ENCODE measurements at regions not wholly inside any gene's neighbourhood (a gene's known extent, or its start where the extent isn't known, plus 50 kb on each side); places are given as distances from the start of the nearest gene placed in this dataset.

- TF ChIP-seq ZNF184 (CRISPR knock-in tag; IDR thresholded peaks at IDR 0.05) (no peak), TCFL5 (CRISPR knock-in tag; conservative IDR thresholded peaks at IDR 0.05) (no peak), SRSF7 (optimal IDR thresholded peaks at IDR 0.05; ENCODE audit: low read depth, low read length) (no peak), TCF3 (CRISPR knock-in tag; IDR thresholded peaks at IDR 0.05) (peak; percentile 48; the same call in 1 of the 2 replicates), CSDE1 (IDR thresholded peaks at IDR 0.05) (no peak), EP400 (IDR thresholded peaks at IDR 0.05) (no peak)
These were observed 213.5 kb upstream of the KRR1 start (continued) for GRCh38 chr12:75724928-75725312.

- BruUV-seq (replicated peaks): no TSS peak
- DNase-seq (ENCODE audit: extremely low read depth in 1 of 4, low spot score in 3 of 4): no peak
- H3K9me1 ChIP-seq (ENCODE audit: control insufficient read depth, insufficient read depth, low read length): no peaks in the 10 kb centered on the region
- H3K9ac ChIP-seq (ENCODE audit: insufficient read depth in 1 of 2, low read depth in 2 of 2, low read length in 2 of 2): no peak overlapping the region
- no peaks in the 10 kb centered on the region for H3K36me3 ChIP-seq (ENCODE audit: control insufficient read depth, insufficient read depth, low read length)
- no peak for FAIRE-seq
- no peak overlapping the region for H3K4me3 ChIP-seq
- ATAC-seq: no peak
- no peaks in the 10 kb centered on the region for H3K27me3 ChIP-seq (ENCODE audit: control insufficient read depth in 2 of 2, insufficient read depth in 2 of 2, low read length in 2 of 2)
- peaks cover 0 to 28% of the 10 kb centered on the region in 2 experiments; a peak in 3 of 5 replicates for H3K4me1 ChIP-seq (replicated peaks in 1 of 2; ENCODE audit: control insufficient read depth in 2 of 2, insufficient read depth in 2 of 2, low read length in 2 of 2)
- 0 out of 2 replicates have a peak, but pooled peaks have one; percentile 7 for TF ChIP-seq CBFA2T3 (IDR thresholded peaks at IDR 0.05)
- TF ChIP-seq TSHZ1 (CRISPR knock-in tag; IDR thresholded peaks at IDR 0.05): no peak
- TF ChIP-seq ZNF785 (CRISPR knock-in tag; IDR thresholded peaks at IDR 0.05): no peak
- no peak overlapping the region for H2AFZ ChIP-seq (ENCODE audit: low read depth, low read length)
- in situ Hi-C loops (cut with MboI): no loop called here
- ChIA-PET POLR2A (no interaction called here), CTCF (ENCODE audit: low intra/inter-chr PET ratio) (no interaction called here)
- no peaks in the 10 kb centered on the region for H3K79me2 ChIP-seq (ENCODE audit: control insufficient read depth, insufficient read depth, low read length)
- no peaks in the 10 kb centered on the region for H3K9me3 ChIP-seq (replicated peaks; ENCODE audit: control insufficient read depth, insufficient read depth, low read depth, low read length)
- no peak overlapping the region for H3K27ac ChIP-seq (ENCODE audit: extremely low read depth, low read depth, low read length)
- intact Hi-C loops (cut with micrococcal nuclease): loop anchor here (10.0 kb wide), 1 partner anchor 200 kb away; no protein-coding TSS in a partner anchor
- no peak overlapping the region for H3K4me2 ChIP-seq (ENCODE audit: insufficient read depth, low read length)
- 31% methylated on average over 10 of the region's 11 CpGs for WGBS (ENCODE audit: insufficient coverage, low coverage, missing lambda C conversion rate)
- H4K20me1 ChIP-seq (replicated peaks; ENCODE audit: control insufficient read depth, insufficient read depth, low read length): no peaks in the 10 kb centered on the region
These were observed 213.0 kb upstream of the KRR1 start for GRCh38 chr12:75724307-75724927.
